ENCODE measurements at regions not wholly inside any gene's neighbourhood (a gene's known extent, or its start where the extent isn't known, plus 50 kb on each side); places are given as distances from the start of the nearest gene placed in this dataset.

DNA sequence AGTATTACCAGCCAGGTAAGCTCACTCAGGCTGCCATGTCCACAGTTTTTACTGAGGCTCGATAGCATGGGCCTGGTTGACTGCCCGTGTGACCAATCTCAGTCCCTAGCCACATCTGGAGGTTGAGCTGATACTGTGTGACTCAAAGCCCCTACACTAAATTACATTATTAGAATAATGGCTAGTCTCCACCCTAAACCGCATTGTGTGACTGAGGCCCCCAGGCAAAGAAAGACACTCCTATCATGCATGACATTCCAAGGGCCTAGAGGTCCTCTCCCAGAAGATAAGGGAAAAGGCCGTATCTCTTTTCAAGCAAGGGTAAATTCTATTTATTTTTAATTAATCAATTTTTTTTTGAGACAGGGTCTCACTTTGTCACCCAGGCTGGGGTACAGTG lies 505.3 kb downstream of the HAPSTR1 start:
- Histone ChIP-seq H3K4me2 (ENCODE audit: low read length) (no peak overlapping the region), H3K36me3 (ENCODE audit: insufficient read depth, low read length) (no peaks in the 10 kb centered on the region)

DNA sequence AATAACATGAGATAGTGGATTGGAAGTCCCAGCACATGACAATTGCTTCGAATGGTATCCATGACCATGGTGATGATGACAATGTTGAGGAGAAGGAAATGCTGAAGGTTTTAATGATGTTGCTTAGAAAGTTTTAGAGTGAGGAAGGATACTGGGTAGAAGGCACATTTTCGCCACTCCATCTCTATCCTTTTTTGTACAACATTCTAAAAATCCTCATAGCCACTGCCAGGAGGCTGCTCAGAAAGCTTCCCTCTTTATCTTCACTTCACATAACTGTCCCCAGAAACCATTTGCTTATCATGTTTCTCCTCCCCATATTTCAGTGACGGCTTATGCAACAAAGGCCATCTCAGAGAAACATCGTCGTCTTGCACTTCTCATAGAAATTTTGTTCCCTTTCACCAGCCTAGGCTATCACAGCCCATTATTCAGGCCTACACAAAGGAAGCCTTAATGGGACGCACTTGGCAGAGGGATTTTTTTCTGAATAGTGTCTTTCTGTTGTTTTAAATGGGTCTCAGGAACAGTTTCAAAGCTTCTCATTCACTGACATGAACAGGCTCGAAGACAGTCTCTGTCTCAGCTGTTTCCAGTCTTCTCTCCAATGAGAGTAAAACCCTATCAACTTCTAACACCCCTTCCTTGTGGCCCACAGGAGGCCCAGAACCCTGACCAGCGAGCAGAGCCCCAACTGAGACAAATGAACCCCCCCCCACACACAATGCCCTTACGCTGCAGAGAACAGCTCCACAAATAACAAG lies 506.7 kb downstream of the HAPSTR1 start:
- Histone ChIP-seq H3K4me1 (ENCODE audit: insufficient read depth, low read length, severe bottlenecking) (no peaks in the 10 kb centered on the region), H3K27me3 (ENCODE audit: insufficient read depth, low read length) (no peaks in the 10 kb centered on the region), H3K4me2 (ENCODE audit: low read length) (no peak overlapping the region), H3K27ac (ENCODE audit: low read depth, low read length, poor library complexity, severe bottlenecking) (no peak overlapping the region), H3K9ac (ENCODE audit: low read length) (no peak overlapping the region), H3K9me2 (ENCODE audit: low read depth, low read length) (no peaks in the 10 kb centered on the region), H3K4me3 (ENCODE audit: low read depth, low read length, poor library complexity, severe bottlenecking) (no peak overlapping the region), H4K20me1 (ENCODE audit: insufficient read depth, low read length) (no peaks in the 10 kb centered on the region), H3K36me3 (ENCODE audit: insufficient read depth, low read length) (no peaks in the 10 kb centered on the region), H2AFZ (ENCODE audit: low read length) (no peak overlapping the region), H3F3A (ENCODE audit: insufficient read depth, low read length) (no peaks in the 10 kb centered on the region), H3K9me3 (ENCODE audit: low read length) (no peaks in the 10 kb centered on the region), H3K79me2 (ENCODE audit: insufficient read depth, low read length) (no peaks in the 10 kb centered on the region)
- no peak for TF ChIP-seq EZH2 (IDR thresholded peaks at IDR 0.05; ENCODE audit: borderline replicate concordance, low read length)
- TF ChIP-seq, protein P1, sequence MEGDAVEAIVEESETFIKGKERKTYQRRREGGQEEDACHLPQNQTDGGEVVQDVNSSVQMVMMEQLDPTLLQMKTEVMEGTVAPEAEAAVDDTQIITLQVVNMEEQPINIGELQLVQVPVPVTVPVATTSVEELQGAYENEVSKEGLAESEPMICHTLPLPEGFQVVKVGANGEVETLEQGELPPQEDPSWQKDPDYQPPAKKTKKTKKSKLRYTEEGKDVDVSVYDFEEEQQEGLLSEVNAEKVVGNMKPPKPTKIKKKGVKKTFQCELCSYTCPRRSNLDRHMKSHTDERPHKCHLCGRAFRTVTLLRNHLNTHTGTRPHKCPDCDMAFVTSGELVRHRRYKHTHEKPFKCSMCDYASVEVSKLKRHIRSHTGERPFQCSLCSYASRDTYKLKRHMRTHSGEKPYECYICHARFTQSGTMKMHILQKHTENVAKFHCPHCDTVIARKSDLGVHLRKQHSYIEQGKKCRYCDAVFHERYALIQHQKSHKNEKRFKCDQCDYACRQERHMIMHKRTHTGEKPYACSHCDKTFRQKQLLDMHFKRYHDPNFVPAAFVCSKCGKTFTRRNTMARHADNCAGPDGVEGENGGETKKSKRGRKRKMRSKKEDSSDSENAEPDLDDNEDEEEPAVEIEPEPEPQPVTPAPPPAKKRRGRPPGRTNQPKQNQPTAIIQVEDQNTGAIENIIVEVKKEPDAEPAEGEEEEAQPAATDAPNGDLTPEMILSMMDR (IDR thresholded peaks at IDR 0.05; ENCODE audit: low read length): no peak

More for the DNA sequence above, 505.3 kb downstream of the HAPSTR1 start:
- H4K20me1 ChIP-seq (ENCODE audit: insufficient read depth, low read length): no peaks in the 10 kb centered on the region
- TF ChIP-seq EZH2 (IDR thresholded peaks at IDR 0.05; ENCODE audit: borderline replicate concordance, low read length): no peak
- no peaks in the 10 kb centered on the region for H3F3A ChIP-seq (ENCODE audit: insufficient read depth, low read length)
- no peak overlapping the region for H3K9ac ChIP-seq (ENCODE audit: low read length)
- H3K9me2 ChIP-seq (ENCODE audit: low read depth, low read length): no peaks in the 10 kb centered on the region
- no peak overlapping the region for H2AFZ ChIP-seq (ENCODE audit: low read length)
- no peaks in the 10 kb centered on the region for H3K9me3 ChIP-seq (ENCODE audit: low read length)
- no peaks in the 10 kb centered on the region for H3K4me1 ChIP-seq (ENCODE audit: insufficient read depth, low read length, severe bottlenecking)
- no peak overlapping the region for H3K4me3 ChIP-seq (ENCODE audit: low read depth, low read length, poor library complexity, severe bottlenecking)
- no peaks in the 10 kb centered on the region for H3K79me2 ChIP-seq (ENCODE audit: insufficient read depth, low read length)
- no peak overlapping the region for H3K27ac ChIP-seq (ENCODE audit: low read depth, low read length, poor library complexity, severe bottlenecking)
- no peaks in the 10 kb centered on the region for H3K27me3 ChIP-seq (ENCODE audit: insufficient read depth, low read length)

DNA sequence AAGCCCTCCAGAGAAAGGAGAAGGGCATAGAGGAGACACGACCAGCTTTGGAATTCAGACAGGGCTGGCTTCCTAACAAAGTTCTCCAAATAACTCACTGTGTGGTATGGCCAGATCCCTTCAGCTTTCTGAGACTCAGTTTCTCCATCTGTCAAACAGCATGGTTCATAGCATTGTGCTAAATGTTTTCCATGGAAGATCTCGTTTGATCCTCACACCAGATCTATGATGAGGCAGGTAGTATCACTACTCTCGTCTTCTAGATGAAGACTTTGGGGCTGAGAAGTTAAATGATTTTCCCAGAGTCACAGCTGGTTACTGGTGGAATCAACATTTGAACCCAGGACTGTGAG lies 507.3 kb downstream of the HAPSTR1 start:
- H3K36me3 ChIP-seq (ENCODE audit: insufficient read depth, low read length): no peaks in the 10 kb centered on the region
- no peaks in the 10 kb centered on the region for H3K9me3 ChIP-seq (ENCODE audit: low read length)
- H3K9me2 ChIP-seq (ENCODE audit: low read depth, low read length): no peaks in the 10 kb centered on the region
- TF ChIP-seq EZH2 (IDR thresholded peaks at IDR 0.05; ENCODE audit: borderline replicate concordance, low read length): no peak
- TF ChIP-seq, protein P1 (IDR thresholded peaks at IDR 0.05; ENCODE audit: low read length): no peak
- no peaks in the 10 kb centered on the region for H3F3A ChIP-seq (ENCODE audit: insufficient read depth, low read length)
- no peak overlapping the region for H3K4me2 ChIP-seq (ENCODE audit: low read length)
- no peak overlapping the region for H3K4me3 ChIP-seq (ENCODE audit: low read depth, low read length, poor library complexity, severe bottlenecking)
- no peaks in the 10 kb centered on the region for H3K79me2 ChIP-seq (ENCODE audit: insufficient read depth, low read length)
- no peak overlapping the region for H3K27ac ChIP-seq (ENCODE audit: low read depth, low read length, poor library complexity, severe bottlenecking)
- no peaks in the 10 kb centered on the region for H3K27me3 ChIP-seq (ENCODE audit: insufficient read depth, low read length)
- H4K20me1 ChIP-seq (ENCODE audit: insufficient read depth, low read length): no peaks in the 10 kb centered on the region
- no peak overlapping the region for H2AFZ ChIP-seq (ENCODE audit: low read length)
- H3K9ac ChIP-seq (ENCODE audit: low read length): no peak overlapping the region
- no peaks in the 10 kb centered on the region for H3K4me1 ChIP-seq (ENCODE audit: insufficient read depth, low read length, severe bottlenecking)

Data from OCI-LY1 (cell line).